AG04450 (cell line): ENCODE measurements at regions not wholly inside any gene's neighbourhood (a gene's known extent, or its start where the extent isn't known, plus 50 kb on each side); places are given as distances from the start of the nearest gene placed in this dataset.

Source experiments
- CTCF ChIA-PET: fragments of 300-600, 350-600 bp; formaldehyde crosslinking; extraction: SDS; loops from one replicate; lab custom pipeline; 2022; ENCODE audit warnings: antibody characterized with exemption, inconsistent platforms; lab: Charles Lee
- POLR2A ChIA-PET: fragments of 350-600 bp; formaldehyde crosslinking; extraction: SDS; loops from one replicate; lab custom pipeline; 2021; ENCODE audit warnings: antibody characterized with exemption, inconsistent platforms; lab: Yijun Ruan, JAX
- DNase-seq: peaks from one replicate; pipeline ENCODE4 v3.0.0-alpha.2; 2011; ENCODE audit warnings: low read depth, low spot score
- H3K27ac ChIP-seq: one replicate; pipeline ENCODE4 v1.5.1; 2012; ENCODE audit warnings: low read depth, low read length, control low read depth
- H3K27me3 ChIP-seq: one replicate; pipeline ENCODE4 v1.6.0; 2012; ENCODE audit warnings: low read length; ENCODE audit not compliant: control insufficient read depth, insufficient read depth
- H3K4me3 ChIP-seq: 2 replicates; pipeline ENCODE4 v1.5.1; 2011; ENCODE audit warnings: mild to moderate bottlenecking, low read depth, low read length, control low read depth
- H3K9me3 ChIP-seq: 2 replicates; pipeline ENCODE4 v1.5.1; 2012; ENCODE audit warnings: low read length; ENCODE audit not compliant: control insufficient read depth, insufficient read depth
- TF ChIP-seq, protein P1 (sequence below): IDR thresholded peaks from 2 replicates; pipeline ENCODE4 v1.5.1; 2011; ENCODE audit warnings: low read depth, low read length, control low read depth, inconsistent platforms

DNA sequence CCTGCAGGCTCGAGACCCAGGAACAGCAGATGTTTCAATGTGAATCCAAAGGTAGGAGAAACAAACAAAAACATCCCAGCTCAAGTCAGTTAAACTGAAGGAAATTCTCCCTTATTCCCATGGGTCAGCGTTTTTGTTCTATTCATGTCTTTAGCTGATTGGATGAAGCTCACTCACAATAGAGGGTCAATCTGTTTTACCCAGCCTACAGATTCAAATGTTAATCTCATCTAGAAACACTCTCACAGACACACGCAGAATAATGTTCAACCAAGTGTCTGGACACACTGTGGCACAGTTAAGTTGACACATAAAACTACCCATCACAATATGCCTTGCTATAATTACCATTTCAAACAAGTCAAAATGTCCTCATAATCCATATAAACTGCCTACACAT, 180.6 kb upstream of the CDH8 start:
- H3K4me3 ChIP-seq, result no peak overlapping the region
- POLR2A ChIA-PET, result no interaction called here
- no peaks in the 10 kb centered on the region for H3K27me3 ChIP-seq
- H3K9me3 ChIP-seq, result peaks cover 15% of the 10 kb centered on the region
- TF ChIP-seq, protein P1, sequence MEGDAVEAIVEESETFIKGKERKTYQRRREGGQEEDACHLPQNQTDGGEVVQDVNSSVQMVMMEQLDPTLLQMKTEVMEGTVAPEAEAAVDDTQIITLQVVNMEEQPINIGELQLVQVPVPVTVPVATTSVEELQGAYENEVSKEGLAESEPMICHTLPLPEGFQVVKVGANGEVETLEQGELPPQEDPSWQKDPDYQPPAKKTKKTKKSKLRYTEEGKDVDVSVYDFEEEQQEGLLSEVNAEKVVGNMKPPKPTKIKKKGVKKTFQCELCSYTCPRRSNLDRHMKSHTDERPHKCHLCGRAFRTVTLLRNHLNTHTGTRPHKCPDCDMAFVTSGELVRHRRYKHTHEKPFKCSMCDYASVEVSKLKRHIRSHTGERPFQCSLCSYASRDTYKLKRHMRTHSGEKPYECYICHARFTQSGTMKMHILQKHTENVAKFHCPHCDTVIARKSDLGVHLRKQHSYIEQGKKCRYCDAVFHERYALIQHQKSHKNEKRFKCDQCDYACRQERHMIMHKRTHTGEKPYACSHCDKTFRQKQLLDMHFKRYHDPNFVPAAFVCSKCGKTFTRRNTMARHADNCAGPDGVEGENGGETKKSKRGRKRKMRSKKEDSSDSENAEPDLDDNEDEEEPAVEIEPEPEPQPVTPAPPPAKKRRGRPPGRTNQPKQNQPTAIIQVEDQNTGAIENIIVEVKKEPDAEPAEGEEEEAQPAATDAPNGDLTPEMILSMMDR, result no peak
- no peak for DNase-seq
- no peak overlapping the region for H3K27ac ChIP-seq
- CTCF ChIA-PET, result no interaction called here

- Histone ChIP-seq H3K27me3 (no peaks in the 10 kb centered on the region), H3K4me3 (no peak overlapping the region), H3K9me3 (peaks cover 11% of the 10 kb centered on the region), H3K27ac (no peak overlapping the region)
- ChIA-PET CTCF (no interaction called here), POLR2A (no interaction called here)
- no peak for DNase-seq
- TF ChIP-seq, protein P1, result no peak
Observed at GRCh38 chr16:62213763-62214162, 177.5 kb upstream of the CDH8 start.

- Histone ChIP-seq H3K4me3 (no peak overlapping the region), H3K27me3 (no peaks in the 10 kb centered on the region), H3K27ac (no peak overlapping the region), H3K9me3 (peaks cover 3% of the 10 kb centered on the region)
- DNase-seq, result no peak
- ChIA-PET CTCF (no interaction called here), POLR2A (no interaction called here)
- TF ChIP-seq, protein P1, result no peak
Observed at GRCh38 chr16:62208934-62209333, 172.7 kb upstream of the CDH8 start.

DNA sequence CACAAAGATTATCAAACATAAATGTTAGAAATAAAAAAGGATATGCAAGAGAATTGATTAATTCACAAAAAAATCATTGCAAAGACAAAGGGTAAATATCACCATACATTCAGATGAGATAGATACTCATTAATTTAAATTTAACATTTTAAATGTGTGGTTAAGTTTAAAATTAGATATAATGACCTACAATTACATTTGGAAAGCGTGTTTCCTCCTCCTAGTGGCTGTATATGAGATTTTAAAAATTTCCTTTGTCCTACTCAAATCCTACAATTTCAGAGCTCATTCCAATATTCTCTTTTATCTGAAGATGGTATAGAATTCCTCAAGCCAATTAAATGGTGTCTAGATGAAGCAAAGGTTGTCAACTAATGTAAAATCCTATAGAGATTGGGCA, 169.2 kb upstream of the CDH8 start:
- no peaks in the 10 kb centered on the region for H3K27me3 ChIP-seq
- TF ChIP-seq, protein P1, result no peak
- peaks cover 3% of the 10 kb centered on the region for H3K9me3 ChIP-seq
- H3K27ac ChIP-seq, result no peak overlapping the region
- ChIA-PET CTCF (no interaction called here), POLR2A (no interaction called here)
- DNase-seq, result no peak
- H3K4me3 ChIP-seq, result no peak overlapping the region

DNA sequence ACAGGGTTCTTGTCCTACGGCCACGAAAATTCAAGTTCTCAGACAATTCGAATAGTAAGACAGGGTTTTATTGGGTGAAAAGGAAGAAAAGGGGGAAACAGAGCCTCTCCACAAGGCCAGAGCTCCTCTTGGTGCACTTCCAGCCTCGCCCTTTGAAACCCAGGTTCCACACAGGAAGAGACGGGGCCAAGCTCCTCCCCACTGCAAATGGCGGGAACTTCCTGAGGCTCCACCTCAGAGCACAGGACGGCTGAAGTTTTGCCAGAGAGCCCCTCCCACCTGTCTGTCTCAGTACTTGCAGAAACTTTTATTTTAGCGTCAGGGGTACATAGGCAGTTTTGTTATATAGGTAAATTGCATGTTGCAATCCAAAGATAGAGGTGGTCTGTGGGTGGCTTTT, 165.7 kb upstream of the CDH8 start:
- Histone ChIP-seq H3K27me3 (no peaks in the 10 kb centered on the region), H3K4me3 (no peak overlapping the region), H3K27ac (no peak overlapping the region), H3K9me3 (peaks cover 6% of the 10 kb centered on the region)
- TF ChIP-seq, protein P1, result no peak
- POLR2A ChIA-PET, result no interaction called here
- no peak for DNase-seq
- CTCF ChIA-PET, result no interaction called here
